HepG2 (cell line): ENCODE measurements at regions not wholly inside any gene's neighbourhood (a gene's known extent, or its start where the extent isn't known, plus 50 kb on each side); places are given as distances from the start of the nearest gene placed in this dataset.

Experiments
- ATAC-seq: fragments of 200-7000 bp; cut with Tn5 transposase; 3 replicates; pipeline ENCODE4 v1.9.1; 2020; ENCODE audit warnings: mild to moderate bottlenecking, moderate library complexity
- BruUV-seq: library from RNA; stranded (reverse); fragments of 400-500 nt; replicated peaks from 2 replicates; lab custom pipeline; 2021; lab: Mats Ljungman, UMichigan
- CTCF ChIA-PET: fragments of 300-600 bp; formaldehyde crosslinking; extraction: SDS; loops from one replicate; lab custom pipeline; 2021; ENCODE audit warnings: low total read pairs, inconsistent platforms, low intra/inter-chr PET ratio; lab: Yijun Ruan, JAX
- POLR2A ChIA-PET: fragments of 350-600 bp; sonication (Branson Sonifier 250); formaldehyde crosslinking; loops from one replicate; lab custom pipeline; 2020; ENCODE audit warnings: antibody characterized with exemption, inconsistent platforms; lab: Yijun Ruan, JAX
- DNase-seq: peaks from one replicate; pipeline ENCODE4 v3.0.0-alpha.2; 2015; ENCODE audit warnings: low spot score
- FAIRE-seq: peaks from 3 replicates; lab custom pipeline; 2011; peaks lifted over from hg19 to GRCh38; lab: Jason Lieb, UNC
- H2AFZ ChIP-seq: one replicate; pipeline ENCODE4 v1.6.1; 2011; ENCODE audit warnings: low read length, inconsistent platforms
- H3K27ac ChIP-seq: fragments of 300-600 bp; 3 replicates; pipeline ENCODE4 v1.8.0; 2011; ENCODE audit warnings: mixed run types, mild to moderate bottlenecking, mixed read lengths, low read length, inconsistent platforms; ENCODE audit not compliant: insufficient read depth; ENCODE audit errors: extremely low read length
- H3K27me3 ChIP-seq, 2 experiments: fragments of 200-600 bp in 1 of 2; 2 replicates in 1 of 2; 3 replicates in 1 of 2; pipeline versions ENCODE4 v1.6.0 to v1.8.0; 2011; ENCODE audit warnings: low read length in 2 of 2, mild to moderate bottlenecking in 2 of 2, moderate library complexity in 2 of 2, inconsistent platforms in 1 of 2; ENCODE audit not compliant: insufficient read depth in 2 of 2, control insufficient read depth in 1 of 2
- H3K36me3 ChIP-seq, 2 experiments: fragments of 200-600 bp in 1 of 2; replicated peaks in 1 of 2; 2 replicates in 1 of 2; 3 replicates in 1 of 2; pipeline versions ENCODE4 v1.5.1 to v1.8.0; 2011; ENCODE audit warnings: low read length in 2 of 2, inconsistent platforms in 1 of 2; ENCODE audit not compliant: insufficient read depth in 2 of 2, control insufficient read depth in 1 of 2
- H3K4me1 ChIP-seq: 2 replicates; pipeline ENCODE4 v1.5.1; 2012; ENCODE audit warnings: low read length, inconsistent platforms; ENCODE audit not compliant: insufficient read depth
- H3K4me2 ChIP-seq: 2 replicates; pipeline ENCODE4 v1.6.0; 2011; ENCODE audit warnings: low read depth, low read length, inconsistent platforms
- H3K4me3 ChIP-seq, 3 experiments: fragments of 200-600 bp in 1 of 3; sonication (generic), shearing (Covaris generic) in 1 of 3; replicated peaks in 1 of 3; 2 replicates each; pipeline ENCODE4 v1.5.1; 2011 to 2016; ENCODE audit warnings: low read length in 3 of 3, inconsistent platforms in 2 of 3, low read depth in 2 of 3, mild to moderate bottlenecking in 2 of 3, control low read depth in 1 of 3, mixed read lengths in 1 of 3; ENCODE audit not compliant: insufficient read depth in 1 of 3
- H3K79me2 ChIP-seq: one replicate; pipeline ENCODE4 v1.6.1; 2011; ENCODE audit warnings: low read length, inconsistent platforms; ENCODE audit not compliant: insufficient read depth
- H3K9ac ChIP-seq: 2 replicates; pipeline ENCODE4 v1.6.0; 2011; ENCODE audit warnings: mild to moderate bottlenecking, low read depth, low read length, inconsistent platforms; ENCODE audit not compliant: insufficient read depth
- H3K9me3 ChIP-seq: 2 replicates; pipeline ENCODE4 v1.5.1; 2012; ENCODE audit warnings: mild to moderate bottlenecking, low read length
- H4K20me1 ChIP-seq: 2 replicates; pipeline ENCODE4 v1.6.0; 2011; ENCODE audit warnings: inconsistent platforms, mild to moderate bottlenecking, low read length, moderate library complexity; ENCODE audit not compliant: insufficient read depth
- CBX1 ChIP-seq: IDR thresholded peaks from one replicate; pipeline ENCODE4 v1.6.1; 2016; ENCODE audit warnings: antibody characterized with exemption, low read depth
- CBX2 ChIP-seq, 2 experiments: fragments of 200-600 bp in 1 of 2; sonication (generic); formaldehyde crosslinking in 1 of 2; IDR thresholded peaks; 2 replicates each; pipeline versions ENCODE4 v1.7.0 to v1.8.1; 2018 to 2022; ENCODE audit warnings: low read depth in 2 of 2, low read length in 1 of 2, mild to moderate bottlenecking in 1 of 2, missing genetic modification reagents in 1 of 2
- CERS6 ChIP-seq: sonication (generic); formaldehyde crosslinking; IDR thresholded peaks from 2 replicates; pipeline ENCODE4 v1.5.0; 2020; ENCODE audit warnings: missing genetic modification reagents
- SYNCRIP ChIP-seq: fragments of 200-400 bp; formaldehyde crosslinking; IDR thresholded peaks from 2 replicates; pipeline ENCODE4 v1.6.1; 2018; ENCODE audit warnings: mild to moderate bottlenecking, low read depth, low read length; ENCODE audit not compliant: insufficient read depth
- ZKSCAN1 ChIP-seq: fragments of 150-350 bp; IDR thresholded peaks from 2 replicates; pipeline ENCODE4 v1.6.1; 2014; ENCODE audit warnings: low read length
- ZNF12 ChIP-seq: sonication (generic); formaldehyde crosslinking; IDR thresholded peaks from 2 replicates; pipeline ENCODE4 v1.5.0; 2020; ENCODE audit warnings: missing genetic modification reagents
- ZNF557 ChIP-seq: sonication (generic); formaldehyde crosslinking; IDR thresholded peaks from 2 replicates; pipeline ENCODE4 v1.4.0; 2020; ENCODE audit warnings: missing genetic modification reagents
- ZNF644 ChIP-seq: IDR thresholded peaks from 2 replicates; pipeline ENCODE4 v1.6.1; 2016; ENCODE audit warnings: low read depth
- ZNF660 ChIP-seq: sonication (generic); formaldehyde crosslinking; IDR thresholded peaks from 2 replicates; pipeline ENCODE4 v1.5.1; 2020; ENCODE audit warnings: mild to moderate bottlenecking, low read depth, missing genetic modification reagents, borderline replicate concordance
- WGBS: methylation state at CpG from one replicate; pipeline ENCODE4 v1.1.6; 2017; ENCODE audit warnings: low lambda C conversion rate; 5-methylcytosine and 5-hydroxymethylcytosine counted together
- in situ Hi-C: cut with HindIII; loops from 2 replicates; pipeline ENCODE4 v1.10.0; 2017; ENCODE audit warnings: low pct_unique_long_range_greater_than_20kb; ENCODE audit not compliant: extremely low pct_ligation_motif_present
- intact Hi-C: fragments of 100-400 bp; cut with micrococcal nuclease; formaldehyde crosslinking; loops from one replicate; pipeline ENCODE4 v1.10.0; 2022; ENCODE audit not compliant: unreplicated experiment

GRCh38 chr18:22739789-22740188 is 193.3 kb upstream of the RBBP8 start:
- ChIA-PET POLR2A (no interaction called here), CTCF (no interaction called here)
- DNase-seq, result no peak
- Histone ChIP-seq H2AFZ (no peak overlapping the region), H3K9me3 (no peaks in the 10 kb centered on the region), H3K9ac (no peak overlapping the region), H3K4me3 (no peak overlapping the region), H3K4me2 (no peak overlapping the region), H3K27ac (no peak overlapping the region), H3K79me2 (no peaks in the 10 kb centered on the region), H4K20me1 (no peaks in the 10 kb centered on the region), H3K4me1 (no peaks in the 10 kb centered on the region), H3K27me3 (no peaks in the 10 kb centered on the region; a peak in 1 of 5 replicates), H3K36me3 (no peaks in the 10 kb centered on the region)
- WGBS, result 16% methylated on average over 4 of the region's 4 CpGs
- BruUV-seq, result no TSS peak
- intact Hi-C loops, result no loop called here
- TF ChIP-seq ZNF12 (CRISPR knock-in tag) (no peak), CBX1 (no peak), ZKSCAN1 (no peak), ZNF660 (CRISPR knock-in tag) (no peak), CBX2 (IDR thresholded peaks at IDR 0.05; ENCODE audit: low read depth, low read length) (no peak), CBX2 (CRISPR knock-in tag; IDR thresholded peaks at IDR 0.05; ENCODE audit: low read depth) (no peak), CERS6 (CRISPR knock-in tag) (no peak), ZNF644 (CRISPR knock-in tag) (no peak), SYNCRIP (no peak)
- no peak for FAIRE-seq
- no peak for ATAC-seq
- in situ Hi-C loops, result no loop called here

GRCh38 chr18:22741318-22741717 is 191.8 kb upstream of the RBBP8 start:
- Histone ChIP-seq H3K4me2 (no peak overlapping the region), H3K27ac (no peak overlapping the region), H4K20me1 (no peaks in the 10 kb centered on the region), H3K9ac (no peak overlapping the region), H3K9me3 (no peaks in the 10 kb centered on the region), H3K36me3 (no peaks in the 10 kb centered on the region), H3K27me3 (no peaks in the 10 kb centered on the region), H3K79me2 (no peaks in the 10 kb centered on the region), H3K4me3 (no peak overlapping the region), H2AFZ (no peak overlapping the region), H3K4me1 (no peaks in the 10 kb centered on the region)
- intact Hi-C loops (no loop called here), in situ Hi-C loops (no loop called here)
- no peak for ATAC-seq
- no peak for FAIRE-seq
- WGBS, result 31% methylated on average over 3 of the region's 3 CpGs
- ChIA-PET CTCF (no interaction called here), POLR2A (no interaction called here)
- no peak for TF ChIP-seq ZNF557 (CRISPR knock-in tag)
- DNase-seq, result no peak
- BruUV-seq, result no TSS peak
